Aorta (tissue), 5 donors: ENCODE measurements at regions not wholly inside any gene's neighbourhood (a gene's known extent, or its start where the extent isn't known, plus 50 kb on each side); places are given as distances from the start of the nearest gene placed in this dataset.
"Not testable (repeated sequence)": the region's sequence is repeated elsewhere in the genome, so short reads cannot be mapped to it uniquely, and the experiment has no call there.

ENCODE experiments used
- ATAC-seq: fragments of 200-7000 bp; cut with Tn5 transposase; one replicate; pipeline ENCODE4 v1.9.1; 2022; ENCODE audit warnings: moderate library complexity; ENCODE audit not compliant: low FRiP score
- DNase-seq, 2 donors: peaks; one replicate each; pipeline ENCODE4 v3.0.0-alpha.2; 2020
- H3K27ac ChIP-seq, 2 donors: one replicate each; pipeline ENCODE4 v1.5.1; 2013; ENCODE audit warnings: low read length in 2 of 2, mild to moderate bottlenecking in 2 of 2, moderate library complexity in 2 of 2, control low read depth in 1 of 2, inconsistent platforms in 1 of 2, low read depth in 1 of 2
- H3K27me3 ChIP-seq, 2 donors: one replicate each; pipeline ENCODE4 v1.6.1; 2013; ENCODE audit warnings: control low read depth in 1 of 2, low read length in 1 of 2, mild to moderate bottlenecking in 1 of 2, moderate library complexity in 1 of 2; ENCODE audit not compliant: insufficient read depth in 2 of 2, control insufficient read depth in 1 of 2
- H3K36me3 ChIP-seq, 2 donors: one replicate each; pipeline ENCODE4 v1.6.1; 2013; ENCODE audit warnings: control low read depth in 1 of 2, low read length in 1 of 2, mild to moderate bottlenecking in 1 of 2; ENCODE audit not compliant: insufficient read depth in 2 of 2, control insufficient read depth in 1 of 2
- H3K4me1 ChIP-seq, 2 donors: one replicate each; pipeline ENCODE4 v1.6.1; 2013; ENCODE audit warnings: low read length in 2 of 2, control low read depth in 1 of 2, mild to moderate bottlenecking in 1 of 2, moderate library complexity in 1 of 2; ENCODE audit not compliant: insufficient read depth in 2 of 2, control insufficient read depth in 1 of 2
- H3K4me3 ChIP-seq, 2 donors: one replicate each; pipeline ENCODE4 v1.5.1; 2013; ENCODE audit warnings: low read length in 2 of 2, control low read depth in 1 of 2, mild to moderate bottlenecking in 1 of 2
- H3K9me3 ChIP-seq: one replicate; pipeline ENCODE4 v1.6.1; 2013; ENCODE audit warnings: mild to moderate bottlenecking, low read length; ENCODE audit not compliant: control insufficient read depth
- WGBS, 2 donors: extraction: QIAGEN DNeasy Blood & Tissue Kit; methylation state at CpG; one replicate each; pipeline ENCODE4 v1.1.7; 2013; 5-methylcytosine and 5-hydroxymethylcytosine counted together
- intact Hi-C, 2 donors: fragments of 100-400 bp; cut with DNase I; formaldehyde crosslinking; loops; one replicate each; pipeline versions ENCODE4 v1.14.2 to v1.15.0; 2022
- donor health status: healthy with polysubstance abuse.
- donor health status: Bipolar disorder and iron deficiency.
- donor health status: DM: no; HTN: no; CAD: no.
- donor health status: DM: no; HTN: no; CAD: no.
- donor health status: DM: yes; HTN: yes; CAD: no.

DNA sequence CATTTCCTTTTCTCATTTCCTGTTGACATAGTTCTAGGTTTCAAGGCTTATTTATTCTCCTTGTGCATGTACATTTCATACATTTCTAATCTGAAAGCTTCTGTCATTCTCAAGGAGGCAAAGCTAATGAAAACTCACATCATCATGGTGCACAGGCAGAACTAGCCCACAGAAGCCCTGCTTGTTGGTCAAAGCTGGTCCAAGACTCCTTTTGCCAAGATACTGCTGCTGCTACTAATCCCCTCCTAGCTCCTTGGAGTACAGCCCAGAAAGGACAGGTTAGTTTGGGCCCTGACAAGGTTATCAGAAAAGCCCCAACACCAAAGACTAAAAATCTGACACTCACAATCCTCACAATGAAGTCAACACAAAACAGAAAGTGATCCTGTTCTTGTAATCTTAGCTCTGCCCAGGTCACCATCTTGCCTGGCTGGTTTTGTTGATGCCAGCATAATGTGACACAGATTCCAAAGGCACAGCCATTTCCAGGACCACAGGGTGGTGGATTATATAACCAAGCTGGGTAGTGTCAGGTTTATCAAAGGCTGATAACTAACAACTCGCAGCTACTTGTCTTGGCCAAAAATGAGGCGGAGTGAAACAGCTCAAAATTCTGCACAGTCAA is 417.4 kb downstream of the NDFIP2 start:
- Histone ChIP-seq H3K4me1 (no peaks in the 10 kb centered on the region), H3K27ac (no peak overlapping the region), H3K4me3 (no peak overlapping the region), H3K27me3 (no peaks in the 10 kb centered on the region), H3K36me3 (no peaks in the 10 kb centered on the region), H3K9me3 (no peaks in the 10 kb centered on the region)
- no peak for ATAC-seq
- WGBS, 2 donors = 88 to 92% methylated on average over 2 of the region's 2 CpGs
- DNase-seq = no peak
- intact Hi-C loops = no loop called here

DNA sequence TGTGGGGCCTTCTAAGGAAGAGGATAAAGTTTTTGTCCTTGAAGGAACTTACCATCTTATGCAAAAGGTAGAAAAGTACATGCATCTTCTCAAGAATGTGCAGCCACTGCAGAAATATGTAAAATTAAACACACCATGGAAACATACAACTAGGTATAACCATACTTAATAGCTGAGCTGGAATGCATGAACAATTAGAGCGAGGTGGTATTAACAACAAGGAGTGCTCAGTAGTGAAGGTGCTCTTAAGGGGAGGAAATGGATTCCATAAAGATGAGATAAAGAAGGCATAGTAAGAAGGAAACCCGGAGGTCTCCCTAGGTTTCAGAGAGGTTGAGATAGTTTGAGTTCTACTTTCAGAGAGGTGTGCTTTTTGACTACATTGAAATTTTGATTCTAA is 415.9 kb downstream of the NDFIP2 start:
- no peak for ATAC-seq
- 88 to 92% methylated on average over 2 of the region's 2 CpGs for WGBS, 2 donors
- Histone ChIP-seq H3K36me3 (no peaks in the 10 kb centered on the region), H3K27me3 (no peaks in the 10 kb centered on the region), H3K9me3 (no peaks in the 10 kb centered on the region), H3K4me3 (no peak overlapping the region), H3K27ac (no peak overlapping the region), H3K4me1 (no peaks in the 10 kb centered on the region)
- DNase-seq = no peak
- intact Hi-C loops = no loop called here

DNA sequence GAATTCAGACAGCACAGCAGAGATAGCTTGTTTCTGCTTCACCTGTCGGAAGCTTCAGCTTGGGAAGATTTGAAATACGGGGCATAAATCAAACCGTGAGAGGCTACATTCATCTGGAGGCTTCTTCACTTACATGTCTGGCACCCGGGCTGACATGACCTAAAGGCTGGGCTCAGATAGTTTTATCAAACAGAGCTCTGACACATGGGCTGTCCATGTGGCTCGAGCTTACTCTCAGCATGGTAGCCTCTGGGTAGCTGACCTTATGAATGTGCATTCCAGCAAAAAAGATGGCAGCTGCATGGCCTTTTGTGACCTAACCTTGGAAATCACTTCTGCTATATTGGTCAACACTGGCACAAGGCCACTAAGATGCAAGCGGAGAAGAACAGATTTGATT is 414.5 kb downstream of the NDFIP2 start:
- Histone ChIP-seq H3K36me3 (no peaks in the 10 kb centered on the region), H3K4me3 (no peak overlapping the region), H3K9me3 (no peaks in the 10 kb centered on the region), H3K4me1 (no peaks in the 10 kb centered on the region), H3K27ac (no peak overlapping the region), H3K27me3 (no peaks in the 10 kb centered on the region)
- WGBS, 2 donors = 80 to 86% methylated on average over 6 of the region's 6 CpGs
- no peak for DNase-seq
- ATAC-seq = no peak
- intact Hi-C loops = no loop called here

DNA sequence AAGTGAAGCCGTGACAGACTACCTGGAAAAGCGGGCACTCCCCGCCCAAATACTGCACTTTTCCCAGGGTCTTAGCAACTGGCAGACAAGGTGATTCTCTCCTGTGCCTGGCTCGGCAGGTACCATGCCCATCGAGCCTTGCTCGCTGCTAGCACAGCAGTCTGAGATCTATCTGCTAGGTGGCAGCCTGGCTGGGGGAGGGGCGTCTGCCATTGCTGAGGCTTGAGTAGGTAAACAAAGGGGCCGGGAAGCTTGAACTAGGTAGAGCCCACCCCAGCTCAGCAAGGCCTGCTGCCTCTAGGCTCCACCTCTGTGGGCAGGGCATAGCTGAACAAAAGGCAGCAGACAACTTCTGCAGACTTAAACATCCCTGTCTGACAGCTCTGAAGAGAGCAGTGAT is 406.3 kb downstream of the NDFIP2 start:
- 74 to 86% methylated on average over 8 of the region's 8 CpGs for WGBS, 2 donors
- H3K36me3 ChIP-seq, H3K27me3 ChIP-seq, H3K9me3 ChIP-seq, ATAC-seq, H3K4me3 ChIP-seq, H3K4me1 ChIP-seq, intact Hi-C loops, H3K27ac ChIP-seq: not testable (repeated sequence)
- peak in 1 of 2 donors; percentile 65 for DNase-seq

DNA sequence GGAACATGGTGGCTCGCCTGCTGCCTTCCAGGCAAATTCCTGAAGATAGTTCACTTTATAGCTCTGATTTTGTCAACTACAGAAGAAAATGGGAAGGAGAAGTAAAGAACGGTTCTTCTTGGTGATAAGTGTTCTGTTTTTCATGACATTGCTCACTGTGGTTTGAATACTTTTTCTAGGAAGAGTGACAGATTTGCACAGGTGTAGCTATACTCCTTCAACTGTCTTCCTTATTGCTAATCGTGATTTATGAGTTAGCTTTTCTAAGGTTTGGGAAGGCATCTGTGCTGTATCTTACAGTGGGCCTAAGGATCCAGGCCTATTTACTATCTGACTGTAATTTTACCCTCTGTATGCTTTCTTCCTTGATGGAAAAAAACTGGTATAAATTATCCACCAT is 405.6 kb downstream of the NDFIP2 start:
- ATAC-seq = no peak
- intact Hi-C loops = no loop called here
- Histone ChIP-seq H3K4me1 (no peaks in the 10 kb centered on the region), H3K9me3 (no peaks in the 10 kb centered on the region), H3K27ac (no peak overlapping the region), H3K36me3 (no peaks in the 10 kb centered on the region), H3K4me3 (no peak overlapping the region), H3K27me3 (peaks cover 0 to 1% of the 10 kb centered on the region in 2 donors)
- DNase-seq = no peak
- 61 to 71% methylated on average over 3 of the region's 3 CpGs for WGBS, 2 donors

DNA sequence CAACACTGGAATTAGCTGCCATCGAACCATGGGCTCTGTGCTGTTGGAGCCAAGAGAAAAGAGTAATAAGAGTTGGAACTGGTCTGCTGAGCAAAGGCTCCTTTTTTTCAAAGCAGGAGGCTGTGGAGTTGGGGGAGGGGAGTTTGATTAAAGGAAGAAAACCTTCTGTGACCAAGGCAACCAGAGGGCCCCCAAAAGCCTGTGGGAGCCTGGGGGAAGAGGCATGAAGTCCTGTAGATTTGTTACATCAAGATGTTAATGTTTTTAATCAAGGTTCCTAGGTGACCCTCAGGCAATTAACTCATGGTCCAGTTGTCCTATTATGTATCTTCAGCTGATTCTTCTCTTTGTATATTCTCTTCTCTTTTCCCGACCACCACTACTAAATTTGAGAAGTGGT is 403.9 kb downstream of the NDFIP2 start:
- WGBS, 2 donors = 85 to 92% methylated on average over 2 of the region's 2 CpGs
- DNase-seq (no peak), ATAC-seq (no peak)
- Histone ChIP-seq H3K9me3 (no peaks in the 10 kb centered on the region), H3K4me3 (no peak overlapping the region), H3K36me3 (no peaks in the 10 kb centered on the region), H3K4me1 (no peaks in the 10 kb centered on the region), H3K27ac (no peak overlapping the region), H3K27me3 (peaks cover 0 to 1% of the 10 kb centered on the region in 2 donors)
- intact Hi-C loops = no loop called here

DNA sequence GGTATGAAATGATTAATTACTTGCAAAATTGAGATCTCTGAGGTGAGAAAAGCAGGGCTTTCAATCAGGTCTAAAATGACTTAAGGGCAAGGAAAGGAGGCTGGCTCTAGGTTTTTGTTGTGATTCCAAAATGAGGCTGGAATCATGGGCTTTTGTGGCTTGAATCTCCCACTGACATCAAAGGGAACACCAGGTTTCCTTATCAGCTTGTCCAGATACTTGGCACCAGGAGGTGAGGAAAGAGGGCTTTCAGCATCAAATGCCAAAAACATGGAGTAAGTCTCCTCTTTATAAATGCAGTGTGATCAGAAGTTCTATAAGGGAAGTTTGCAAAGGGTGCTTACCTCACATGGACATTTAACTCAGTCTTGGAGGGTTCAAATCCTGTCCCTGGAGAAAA is 402.3 kb downstream of the NDFIP2 start:
- no peak overlapping the region for H3K4me3 ChIP-seq
- no peaks in the 10 kb centered on the region for H3K9me3 ChIP-seq
- H3K27me3 ChIP-seq = peaks cover 0 to 1% of the 10 kb centered on the region in 2 donors
- DNase-seq (no peak), ATAC-seq (no peak)
- H3K36me3 ChIP-seq = no peaks in the 10 kb centered on the region
- H3K27ac ChIP-seq = no peak overlapping the region
- no peaks in the 10 kb centered on the region for H3K4me1 ChIP-seq
- intact Hi-C loops = no loop called here

DNA sequence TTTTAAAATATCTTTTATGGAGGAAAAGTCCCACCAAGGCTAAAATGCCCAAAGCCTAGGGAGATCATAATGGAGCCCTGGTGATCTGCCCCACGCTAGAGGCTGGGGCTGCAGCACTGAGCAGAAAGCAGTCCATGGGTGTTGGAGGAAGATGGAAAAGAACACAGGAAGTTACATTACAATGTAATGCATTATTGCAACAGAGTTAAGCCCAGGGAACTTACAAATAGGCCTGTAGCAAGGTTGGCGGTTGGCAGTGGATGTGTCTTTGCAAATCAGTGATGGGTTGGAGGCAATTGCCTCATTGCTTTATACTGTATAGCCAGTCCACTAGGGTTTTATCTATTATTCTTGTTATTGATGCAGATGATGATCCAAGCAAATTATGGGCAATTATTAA is 399.9 kb downstream of the NDFIP2 start:
- intact Hi-C loops = no loop called here
- Histone ChIP-seq H3K36me3 (no peaks in the 10 kb centered on the region), H3K9me3 (peaks cover 1% of the 10 kb centered on the region), H3K4me1 (no peaks in the 10 kb centered on the region), H3K27me3 (peaks cover 0 to 1% of the 10 kb centered on the region in 2 donors), H3K4me3 (no peak overlapping the region), H3K27ac (no peak overlapping the region)
- ATAC-seq = no peak
- whole genome bisulfite sequencing, 2 donors = 95 to 97% methylated on average over 2 of the region's 2 CpGs
- DNase-seq = no peak

DNA sequence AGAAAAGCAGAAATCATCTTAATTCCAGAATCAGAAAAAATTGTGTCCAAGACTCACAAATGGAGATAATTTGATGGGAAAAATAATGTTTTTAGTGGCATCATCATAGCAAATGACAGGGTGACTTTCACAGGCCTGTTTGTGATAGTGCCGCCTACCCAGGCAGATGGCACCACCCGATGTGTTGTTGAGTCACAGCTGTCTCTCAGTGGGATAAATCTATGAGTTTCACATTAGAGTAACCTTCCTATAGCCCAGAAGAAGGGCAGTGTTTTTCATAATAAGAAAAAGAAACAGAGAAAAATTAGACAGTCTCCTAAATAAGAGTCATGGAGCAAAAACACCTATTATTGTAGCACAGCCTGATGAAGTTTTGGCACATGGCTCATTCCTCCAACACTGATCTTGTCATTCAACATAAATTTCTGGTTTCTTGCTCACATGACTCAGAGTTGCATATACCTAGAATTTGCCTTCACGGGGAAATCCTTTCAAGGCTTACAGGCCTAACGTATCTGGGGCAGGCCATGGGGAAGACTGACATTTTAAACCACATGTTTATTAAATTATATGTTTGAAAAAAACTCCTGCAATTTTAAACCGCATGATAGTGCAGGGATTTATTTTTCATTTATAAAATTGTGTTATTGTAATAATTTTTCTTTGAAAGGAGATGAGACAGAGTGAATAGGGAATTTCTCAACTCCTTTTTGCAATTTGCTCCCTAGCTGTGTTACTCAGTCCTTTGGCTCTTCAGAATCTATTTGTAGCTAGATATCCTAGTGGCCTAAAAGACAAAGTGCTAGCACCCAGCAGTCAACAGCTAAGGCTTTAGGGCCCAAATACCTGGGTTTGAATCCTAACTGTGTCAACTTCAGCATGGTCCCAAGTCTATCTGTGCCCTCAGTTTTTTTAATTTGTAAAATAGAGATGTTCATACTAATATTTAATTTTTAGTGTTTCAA is 393.7 kb downstream of the NDFIP2 start:
- ATAC-seq = no peak
- 94 to 95% methylated on average over 5 of the region's 5 CpGs for WGBS, 2 donors
- intact Hi-C loops = no loop called here

More for the DNA sequence above, 393.7 kb downstream of the NDFIP2 start:
- Histone ChIP-seq H3K4me1 (no peaks in the 10 kb centered on the region), H3K36me3 (no peaks in the 10 kb centered on the region), H3K9me3 (peaks cover 1% of the 10 kb centered on the region), H3K27ac (no peak overlapping the region), H3K27me3 (no peaks in the 10 kb centered on the region), H3K4me3 (no peak overlapping the region)
- DNase-seq = no peak
